Activated gamma-delta T cell treated with Interleukin-2 at 50 U/mL for 16 hours (primary cell): ENCODE measurements at regions not wholly inside any gene's neighbourhood (a gene's known extent, or its start where the extent isn't known, plus 50 kb on each side); places are given as distances from the start of the nearest gene placed in this dataset.
"Not testable (repeated sequence)": the region's sequence is repeated elsewhere in the genome, so short reads cannot be mapped to it uniquely, and the experiment has no call there.

ENCODE experiments used
- DNase-seq: peaks from one replicate; pipeline ENCODE4 v3.0.0-alpha.2; 2020

- no peak for DNase-seq
Measured at GRCh38 chr5:102554082-102554481, 55.3 kb upstream of the SLCO6A1 start.

- DNase-seq = no peak
Measured at GRCh38 chr5:102554728-102555127, 55.9 kb upstream of the SLCO6A1 start.

GRCh38 chr5:102561894-102562760, 63.3 kb upstream of the SLCO6A1 start:
- DNase-seq = no peak

- DNase-seq = no peak
Measured at GRCh38 chr5:102570747-102571146, 71.9 kb upstream of the SLCO6A1 start.

- DNase-seq = no peak
Measured at GRCh38 chr5:102578362-102578761, 79.6 kb upstream of the SLCO6A1 start.

- DNase-seq = no peak
Measured at GRCh38 chr5:102579379-102579778, 80.6 kb upstream of the SLCO6A1 start.

GRCh38 chr5:102581011-102581410, 82.2 kb upstream of the SLCO6A1 start:
- DNase-seq = no peak

GRCh38 chr5:102582696-102583095, 83.9 kb upstream of the SLCO6A1 start:
- DNase-seq = no peak

GRCh38 chr5:102583276-102584124, 84.7 kb upstream of the SLCO6A1 start:
- DNase-seq = no peak

GRCh38 chr5:102589661-102590060, 90.9 kb upstream of the SLCO6A1 start:
- no peak for DNase-seq

- DNase-seq = no peak
Measured at GRCh38 chr5:102590467-102590866, 91.7 kb upstream of the SLCO6A1 start.

GRCh38 chr5:102591650-102592049, 92.8 kb upstream of the SLCO6A1 start:
- no peak for DNase-seq

GRCh38 chr5:102592586-102592985, 93.8 kb upstream of the SLCO6A1 start:
- DNase-seq = not testable (repeated sequence)

- no peak for DNase-seq
Measured at GRCh38 chr5:102594192-102594591, 95.4 kb upstream of the SLCO6A1 start.

GRCh38 chr5:102595332-102595731, 96.5 kb upstream of the SLCO6A1 start:
- DNase-seq = no peak

- no peak for DNase-seq
Measured at GRCh38 chr5:102596113-102596512, 97.3 kb upstream of the SLCO6A1 start.

- no peak for DNase-seq
Measured at GRCh38 chr5:102596951-102597350, 98.2 kb upstream of the SLCO6A1 start.

GRCh38 chr5:102599289-102599688, 100.5 kb upstream of the SLCO6A1 start:
- no peak for DNase-seq

- no peak for DNase-seq
Measured at GRCh38 chr5:102600964-102601363, 102.2 kb upstream of the SLCO6A1 start.

GRCh38 chr5:102603670-102604069, 104.9 kb upstream of the SLCO6A1 start:
- DNase-seq = no peak

GRCh38 chr5:102608414-102608813, 109.6 kb upstream of the SLCO6A1 start:
- no peak for DNase-seq

GRCh38 chr5:102611312-102611711, 112.5 kb upstream of the SLCO6A1 start:
- DNase-seq = no peak

- DNase-seq = no peak
Measured at GRCh38 chr5:102613661-102614060, 114.9 kb upstream of the SLCO6A1 start.
